ENCODE measurements at regions not wholly inside any gene's neighbourhood (a gene's known extent, or its start where the extent isn't known, plus 50 kb on each side); places are given as distances from the start of the nearest gene placed in this dataset.

DNA sequence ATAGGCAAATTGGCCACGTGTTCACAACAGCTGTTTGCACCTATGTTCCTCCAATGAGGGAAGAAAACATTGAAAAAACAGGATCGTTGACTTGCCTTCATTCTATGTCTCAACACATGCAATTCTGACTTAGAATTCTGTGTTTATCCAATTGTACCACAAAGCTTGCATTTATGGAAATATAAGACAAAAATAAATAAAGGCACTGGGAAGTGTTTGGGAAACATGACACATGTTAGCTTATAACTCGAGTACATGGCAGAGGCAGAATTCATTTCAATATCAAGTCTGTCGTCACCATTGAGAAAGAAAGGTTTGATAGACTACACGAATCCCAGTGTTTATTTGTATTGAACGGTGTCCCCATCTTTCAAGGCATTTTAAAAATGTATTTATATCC is 291.2 kb downstream of the AHR start:
- Mint-ChIP-seq H3K9me3 (peaks cover 3% of the 10 kb centered on the region), H3K27ac (ENCODE audit: low read depth) (no peak overlapping the region), H3K36me3 (ENCODE audit: insufficient read depth) (no peaks in the 10 kb centered on the region), H3K27me3 (peaks cover 21% of the 10 kb centered on the region), H3K4me1 (no peaks in the 10 kb centered on the region), H3K4me3 (no peak overlapping the region)
- DNase-seq (ENCODE audit: low spot score in 2 of 2): no peak
- ATAC-seq (replicated peaks; ENCODE audit: extremely low read depth, poor library complexity, severe bottlenecking): no peak

- H3K4me3 Mint-ChIP-seq: no peak overlapping the region
- no peaks in the 10 kb centered on the region for H3K36me3 Mint-ChIP-seq (ENCODE audit: insufficient read depth)
- H3K9me3 Mint-ChIP-seq: no peaks in the 10 kb centered on the region
- H3K4me1 Mint-ChIP-seq: no peaks in the 10 kb centered on the region
- DNase-seq (ENCODE audit: low spot score in 2 of 2): no peak
- peaks cover 15% of the 10 kb centered on the region for H3K27me3 Mint-ChIP-seq
- ATAC-seq (replicated peaks; ENCODE audit: extremely low read depth, poor library complexity, severe bottlenecking): no peak
- no peak overlapping the region for H3K27ac Mint-ChIP-seq (ENCODE audit: low read depth)
These were observed 291.8 kb downstream of the AHR start for GRCh38 chr7:17590221-17590620.

- Mint-ChIP-seq H3K4me3 (no peak overlapping the region), H3K9me3 (no peaks in the 10 kb centered on the region), H3K36me3 (ENCODE audit: insufficient read depth) (no peaks in the 10 kb centered on the region), H3K4me1 (no peaks in the 10 kb centered on the region), H3K27ac (ENCODE audit: low read depth) (no peak overlapping the region), H3K27me3 (no peaks in the 10 kb centered on the region)
- ATAC-seq (replicated peaks; ENCODE audit: extremely low read depth, poor library complexity, severe bottlenecking) (no peak), DNase-seq (ENCODE audit: low spot score in 2 of 2) (no peak)
These were observed 295.5 kb downstream of the AHR start for GRCh38 chr7:17593819-17594419.

DNA sequence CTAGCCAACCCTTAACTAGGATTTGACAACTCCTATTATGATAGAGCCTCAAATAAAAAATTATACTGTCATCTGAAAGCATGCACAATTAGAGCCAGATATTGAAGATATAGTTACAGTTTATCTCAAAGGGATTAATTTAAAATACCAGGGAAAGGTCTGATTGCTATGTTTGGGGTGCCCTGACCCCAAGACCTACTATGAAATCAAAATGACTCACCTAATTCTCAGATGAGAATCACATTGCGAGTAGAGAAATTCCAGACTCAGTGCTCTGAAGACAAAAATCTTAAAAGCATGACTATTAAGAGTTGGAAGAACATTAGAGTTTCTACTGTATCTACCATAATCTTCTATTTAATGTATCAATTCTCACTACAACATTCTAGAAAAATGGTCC is 297.1 kb downstream of the AHR start:
- Mint-ChIP-seq H3K27me3 (peaks cover 1% of the 10 kb centered on the region), H3K4me3 (no peak overlapping the region), H3K9me3 (no peaks in the 10 kb centered on the region), H3K4me1 (no peaks in the 10 kb centered on the region), H3K36me3 (ENCODE audit: insufficient read depth) (no peaks in the 10 kb centered on the region), H3K27ac (ENCODE audit: low read depth) (no peak overlapping the region)
- DNase-seq (ENCODE audit: low spot score in 2 of 2): no peak
- ATAC-seq (replicated peaks; ENCODE audit: extremely low read depth, poor library complexity, severe bottlenecking): no peak

- ATAC-seq (replicated peaks; ENCODE audit: extremely low read depth, poor library complexity, severe bottlenecking) (no peak), DNase-seq (ENCODE audit: low spot score in 2 of 2) (no peak)
- Mint-ChIP-seq H3K36me3 (ENCODE audit: insufficient read depth) (no peaks in the 10 kb centered on the region), H3K27ac (ENCODE audit: low read depth) (no peak overlapping the region), H3K4me1 (no peaks in the 10 kb centered on the region), H3K4me3 (no peak overlapping the region), H3K27me3 (peaks cover 15% of the 10 kb centered on the region), H3K9me3 (peaks cover 1% of the 10 kb centered on the region)
These were observed 299.9 kb downstream of the AHR start for GRCh38 chr7:17598305-17598704.

DNA sequence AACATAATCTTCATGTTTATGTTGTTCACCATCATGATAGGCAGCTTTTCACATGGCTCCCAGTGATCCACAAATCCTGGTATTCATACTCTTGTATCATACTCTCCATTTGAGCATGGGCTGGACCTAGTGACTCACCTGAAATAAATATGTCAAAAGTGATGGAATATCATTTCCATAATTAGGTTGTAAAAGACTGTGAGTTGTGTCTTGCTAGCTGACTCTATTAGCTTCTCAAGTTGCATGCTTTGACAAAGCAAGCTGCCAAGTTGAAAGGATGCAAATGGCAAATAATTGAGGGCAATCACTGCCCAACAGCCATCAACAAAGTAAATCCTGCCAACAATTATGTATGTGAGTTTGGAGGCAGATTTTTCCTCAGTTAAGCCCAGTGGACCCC is 300.4 kb downstream of the AHR start:
- Mint-ChIP-seq H3K36me3 (ENCODE audit: insufficient read depth) (no peaks in the 10 kb centered on the region), H3K27ac (ENCODE audit: low read depth) (no peak overlapping the region), H3K27me3 (peaks cover 20% of the 10 kb centered on the region), H3K4me1 (no peaks in the 10 kb centered on the region), H3K4me3 (no peak overlapping the region), H3K9me3 (peaks cover 7% of the 10 kb centered on the region)
- DNase-seq (ENCODE audit: low spot score in 2 of 2): no peak
- ATAC-seq (replicated peaks; ENCODE audit: extremely low read depth, poor library complexity, severe bottlenecking): no peak

- Mint-ChIP-seq H3K36me3 (ENCODE audit: insufficient read depth) (no peaks in the 10 kb centered on the region), H3K4me3 (no peak overlapping the region), H3K9me3 (peaks cover 13% of the 10 kb centered on the region), H3K27me3 (peaks cover 30% of the 10 kb centered on the region), H3K27ac (ENCODE audit: low read depth) (no peak overlapping the region), H3K4me1 (no peaks in the 10 kb centered on the region)
- ATAC-seq (replicated peaks; ENCODE audit: extremely low read depth, poor library complexity, severe bottlenecking) (no peak), DNase-seq (ENCODE audit: low spot score in 2 of 2) (no peak)
These were observed 301.4 kb downstream of the AHR start for GRCh38 chr7:17599733-17600339.

GRCh38 chr7:17600340-17600752 is 301.9 kb downstream of the AHR start:
- Mint-ChIP-seq H3K4me3 (no peak overlapping the region), H3K27me3 (peaks cover 35% of the 10 kb centered on the region), H3K4me1 (no peaks in the 10 kb centered on the region), H3K9me3 (peaks cover 18% of the 10 kb centered on the region), H3K36me3 (ENCODE audit: insufficient read depth) (no peaks in the 10 kb centered on the region), H3K27ac (ENCODE audit: low read depth) (no peak overlapping the region)
- ATAC-seq (replicated peaks; ENCODE audit: extremely low read depth, poor library complexity, severe bottlenecking): no peak
- DNase-seq (ENCODE audit: low spot score in 2 of 2): no peak

DNA sequence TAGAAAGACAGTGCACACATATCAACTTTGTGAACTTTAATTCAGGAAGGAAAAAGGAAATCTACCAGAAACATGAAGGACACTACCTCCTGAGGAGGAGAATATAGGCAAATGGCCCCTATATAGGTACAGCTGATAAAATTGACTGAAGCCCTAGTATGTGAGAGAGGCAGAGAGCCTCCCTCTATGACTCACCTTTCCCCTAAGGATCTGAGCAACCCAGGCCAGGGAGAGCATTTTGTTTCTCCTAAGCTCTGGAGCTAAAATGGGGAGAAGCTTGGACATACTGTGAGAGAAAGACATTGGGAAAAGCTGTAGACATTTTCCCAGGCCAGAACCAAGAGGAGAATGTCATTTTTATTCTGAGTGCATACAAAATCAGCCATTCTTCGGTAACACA is 303.5 kb downstream of the AHR start:
- DNase-seq (ENCODE audit: low spot score in 2 of 2): no peak
- Mint-ChIP-seq H3K27ac (ENCODE audit: low read depth) (no peak overlapping the region), H3K9me3 (peaks cover 19% of the 10 kb centered on the region), H3K27me3 (peaks cover 41% of the 10 kb centered on the region), H3K4me1 (no peaks in the 10 kb centered on the region), H3K36me3 (ENCODE audit: insufficient read depth) (no peaks in the 10 kb centered on the region), H3K4me3 (no peak overlapping the region)
- no peak for ATAC-seq (replicated peaks; ENCODE audit: extremely low read depth, poor library complexity, severe bottlenecking)

DNA sequence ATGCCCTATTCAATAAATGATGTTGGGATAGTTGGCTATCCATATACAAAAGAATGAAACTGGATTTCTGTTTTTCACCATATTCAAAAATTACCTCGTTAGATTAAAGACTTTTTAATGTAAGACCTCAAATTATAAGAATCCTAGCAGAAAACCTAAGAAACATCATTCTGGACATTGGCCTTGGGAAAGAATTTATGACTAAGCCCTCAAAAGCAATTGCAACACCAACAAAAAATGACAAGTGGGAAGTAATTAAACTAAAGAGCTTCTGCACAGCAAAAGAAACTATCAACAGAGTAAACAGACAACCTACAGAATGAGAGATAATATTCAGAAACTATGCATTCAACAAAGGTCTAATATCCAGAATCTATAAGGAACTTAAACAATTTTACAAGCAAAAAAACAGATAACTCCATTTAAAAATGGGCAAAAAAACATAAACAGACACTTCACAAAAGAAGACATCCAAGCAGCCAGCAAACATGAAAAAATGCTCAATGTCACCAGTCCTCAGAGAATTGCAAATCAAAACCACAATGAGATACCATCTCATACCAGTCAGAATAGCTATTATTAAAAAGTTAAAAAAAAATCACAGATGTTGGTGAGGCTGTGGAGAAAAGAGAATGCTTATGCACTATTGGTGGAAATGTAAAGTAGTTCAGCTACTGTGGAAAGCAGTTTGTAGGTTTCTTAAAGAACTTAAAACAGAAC is 309.8 kb downstream of the AHR start:
- Mint-ChIP-seq H3K27ac (ENCODE audit: low read depth) (no peak overlapping the region), H3K4me3 (no peak overlapping the region), H3K27me3 (peaks cover 26% of the 10 kb centered on the region), H3K36me3 (ENCODE audit: insufficient read depth) (no peaks in the 10 kb centered on the region), H3K9me3 (peaks cover 18% of the 10 kb centered on the region), H3K4me1 (no peaks in the 10 kb centered on the region)
- ATAC-seq (replicated peaks; ENCODE audit: extremely low read depth, poor library complexity, severe bottlenecking) (no peak), DNase-seq (ENCODE audit: low spot score in 2 of 2) (no peak)

GRCh38 chr7:17611611-17612010 is 313.2 kb downstream of the AHR start:
- H3K36me3 Mint-ChIP-seq (ENCODE audit: insufficient read depth): no peaks in the 10 kb centered on the region
- H3K4me1 Mint-ChIP-seq: no peaks in the 10 kb centered on the region
- ATAC-seq (replicated peaks; ENCODE audit: extremely low read depth, poor library complexity, severe bottlenecking) (no peak), DNase-seq (ENCODE audit: low spot score in 2 of 2) (no peak)
- H3K4me3 Mint-ChIP-seq: no peak overlapping the region
- H3K27ac Mint-ChIP-seq (ENCODE audit: low read depth): no peak overlapping the region
- no peaks in the 10 kb centered on the region for H3K27me3 Mint-ChIP-seq
- no peaks in the 10 kb centered on the region for H3K9me3 Mint-ChIP-seq

DNA sequence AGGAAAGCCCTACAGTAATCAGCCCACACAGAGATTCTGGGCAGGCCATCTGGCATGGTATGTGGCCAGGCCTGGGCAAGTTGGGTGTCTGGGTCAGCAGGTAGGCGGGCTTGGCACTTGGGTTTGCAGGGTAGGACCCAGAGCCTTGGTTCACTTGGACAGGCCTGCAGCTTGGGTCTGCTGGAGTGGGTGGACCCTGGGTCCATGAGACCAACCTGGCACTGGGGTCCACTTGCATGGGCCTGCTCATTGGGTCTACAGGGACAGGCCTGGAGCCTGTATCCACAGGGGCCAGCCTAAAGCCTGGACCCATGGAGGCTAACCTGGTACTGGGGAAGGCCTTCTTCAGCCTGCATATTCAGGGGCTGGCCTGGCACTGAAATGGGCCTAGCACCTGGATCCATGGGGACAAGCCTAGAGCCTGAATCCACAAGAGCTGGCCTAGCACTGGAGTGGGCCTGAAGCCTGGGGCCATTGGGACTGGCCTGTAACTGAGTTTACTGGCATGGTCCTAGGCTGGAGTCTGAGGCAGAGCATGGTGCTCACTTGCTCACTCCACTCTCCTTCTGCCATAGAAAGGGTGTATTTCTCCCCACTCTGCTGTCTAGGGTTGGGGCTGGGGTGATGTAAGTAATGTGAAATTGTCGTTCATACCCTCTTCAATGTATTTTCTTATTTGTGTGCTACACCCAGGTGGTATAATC is 315.0 kb downstream of the AHR start:
- H3K27ac Mint-ChIP-seq (ENCODE audit: low read depth): no peak overlapping the region
- no peaks in the 10 kb centered on the region for H3K4me1 Mint-ChIP-seq
- no peaks in the 10 kb centered on the region for H3K36me3 Mint-ChIP-seq (ENCODE audit: insufficient read depth)
- H3K4me3 Mint-ChIP-seq: no peak overlapping the region
- H3K27me3 Mint-ChIP-seq: peaks cover 11% of the 10 kb centered on the region
- DNase-seq (ENCODE audit: low spot score in 2 of 2) (no peak), ATAC-seq (replicated peaks; ENCODE audit: extremely low read depth, poor library complexity, severe bottlenecking) (no peak)
- no peaks in the 10 kb centered on the region for H3K9me3 Mint-ChIP-seq

GRCh38 chr7:17617380-17617779 is 318.9 kb downstream of the AHR start:
- H3K27ac Mint-ChIP-seq (ENCODE audit: low read depth): no peak overlapping the region
- H3K27me3 Mint-ChIP-seq: peaks cover 23% of the 10 kb centered on the region
- no peaks in the 10 kb centered on the region for H3K4me1 Mint-ChIP-seq
- ATAC-seq (replicated peaks; ENCODE audit: extremely low read depth, poor library complexity, severe bottlenecking) (no peak), DNase-seq (ENCODE audit: low spot score in 2 of 2) (no peak)
- no peaks in the 10 kb centered on the region for H3K36me3 Mint-ChIP-seq (ENCODE audit: insufficient read depth)
- no peaks in the 10 kb centered on the region for H3K9me3 Mint-ChIP-seq
- H3K4me3 Mint-ChIP-seq: no peak overlapping the region

All from central memory CD8-positive, alpha-beta T cell (primary cell).